Liver (tissue), 8 donors: ENCODE measurements at regions not wholly inside any gene's neighbourhood (a gene's known extent, or its start where the extent isn't known, plus 50 kb on each side); places are given as distances from the start of the nearest gene placed in this dataset.
"Not testable (repeated sequence)": the region's sequence is repeated elsewhere in the genome, so short reads cannot be mapped to it uniquely, and the experiment has no call there.

Source experiments
- DNase-seq: peaks from one replicate; pipeline ENCODE4 v3.0.0-alpha.2; 2017; ENCODE audit warnings: low spot score
- H3K27ac ChIP-seq, 2 donors: one replicate each; pipeline ENCODE4 v1.7.0; 2013; ENCODE audit warnings: inconsistent platforms in 2 of 2, low read length in 2 of 2, control low read depth in 1 of 2, low read depth in 1 of 2, mild to moderate bottlenecking in 1 of 2
- H3K27me3 ChIP-seq, 4 donors: one replicate each; pipeline versions ENCODE4 v1.6.1 to v1.7.0; 2013; ENCODE audit warnings: low read length in 3 of 4, inconsistent platforms in 1 of 4, mild to moderate bottlenecking in 1 of 4, moderate library complexity in 1 of 4; ENCODE audit not compliant: control insufficient read depth in 4 of 4, insufficient read depth in 4 of 4
- H3K36me3 ChIP-seq, 4 donors: one replicate each; pipeline versions ENCODE4 v1.6.1 to v1.7.0; 2013; ENCODE audit warnings: low read length in 3 of 4, mild to moderate bottlenecking in 3 of 4, low read depth in 1 of 4, moderate library complexity in 1 of 4; ENCODE audit not compliant: control insufficient read depth in 4 of 4, insufficient read depth in 3 of 4
- H3K4me1 ChIP-seq, 4 donors: one replicate each; pipeline versions ENCODE4 v1.6.1 to v1.7.0; 2013; ENCODE audit warnings: low read length in 3 of 4, mild to moderate bottlenecking in 3 of 4, moderate library complexity in 1 of 4; ENCODE audit not compliant: control insufficient read depth in 4 of 4, insufficient read depth in 4 of 4
- H3K4me3 ChIP-seq, 3 donors: one replicate each; pipeline versions ENCODE4 v1.6.1 to v1.7.0; 2013; ENCODE audit warnings: low read length in 3 of 3, control low read depth in 1 of 3, low read depth in 1 of 3, mild to moderate bottlenecking in 1 of 3
- H3K9ac ChIP-seq, 2 donors: one replicate each; pipeline ENCODE4 v1.7.0; 2013; ENCODE audit warnings: low read length in 2 of 2, mild to moderate bottlenecking in 2 of 2, moderate library complexity in 2 of 2, control low read depth in 1 of 2, low read depth in 1 of 2
- H3K9me3 ChIP-seq, 4 donors: one replicate each; pipeline versions ENCODE4 v1.6.1 to v1.7.0; 2013; ENCODE audit warnings: low read length in 3 of 4; ENCODE audit not compliant: control insufficient read depth in 4 of 4
- ATF3 ChIP-seq: IDR thresholded peaks from 2 replicates; pipeline ENCODE4 v1.6.1; 2016; ENCODE audit warnings: antibody characterized with exemption
- CTCF ChIP-seq: fragments of 150-350 bp; IDR thresholded peaks from 2 replicates; pipeline ENCODE4 v1.5.1; 2017; ENCODE audit warnings: improper control_type of control experiment, low read depth, low read length; ENCODE audit not compliant: missing input control
- HNF4G ChIP-seq: IDR thresholded peaks from 2 replicates; pipeline ENCODE4 v1.6.1; 2016; ENCODE audit warnings: antibody characterized with exemption
- NR2F2 ChIP-seq: IDR thresholded peaks from 2 replicates; pipeline ENCODE4 v1.6.1; 2016; ENCODE audit warnings: antibody characterized with exemption
- RAD21 ChIP-seq, 2 donors: IDR thresholded peaks; 2 replicates each; pipeline ENCODE4 v1.6.1; 2016; ENCODE audit warnings: antibody characterized with exemption in 2 of 2, mild to moderate bottlenecking in 2 of 2
- RXRA ChIP-seq, 2 donors: IDR thresholded peaks; 2 replicates each; pipeline ENCODE4 v1.6.1; 2017 to 2018; ENCODE audit warnings: antibody characterized with exemption in 2 of 2, mild to moderate bottlenecking in 1 of 2
- WGBS: extraction: QIAGEN DNeasy Blood & Tissue Kit; methylation state at CpG from one replicate; pipeline ENCODE4 v1.1.7; 2013; 5-methylcytosine and 5-hydroxymethylcytosine counted together
- donor health status: healthy.
- donor health status: healthy.
- donor health status: healthy.
- donor health status: healthy.
- donor health status: healthy.

DNA sequence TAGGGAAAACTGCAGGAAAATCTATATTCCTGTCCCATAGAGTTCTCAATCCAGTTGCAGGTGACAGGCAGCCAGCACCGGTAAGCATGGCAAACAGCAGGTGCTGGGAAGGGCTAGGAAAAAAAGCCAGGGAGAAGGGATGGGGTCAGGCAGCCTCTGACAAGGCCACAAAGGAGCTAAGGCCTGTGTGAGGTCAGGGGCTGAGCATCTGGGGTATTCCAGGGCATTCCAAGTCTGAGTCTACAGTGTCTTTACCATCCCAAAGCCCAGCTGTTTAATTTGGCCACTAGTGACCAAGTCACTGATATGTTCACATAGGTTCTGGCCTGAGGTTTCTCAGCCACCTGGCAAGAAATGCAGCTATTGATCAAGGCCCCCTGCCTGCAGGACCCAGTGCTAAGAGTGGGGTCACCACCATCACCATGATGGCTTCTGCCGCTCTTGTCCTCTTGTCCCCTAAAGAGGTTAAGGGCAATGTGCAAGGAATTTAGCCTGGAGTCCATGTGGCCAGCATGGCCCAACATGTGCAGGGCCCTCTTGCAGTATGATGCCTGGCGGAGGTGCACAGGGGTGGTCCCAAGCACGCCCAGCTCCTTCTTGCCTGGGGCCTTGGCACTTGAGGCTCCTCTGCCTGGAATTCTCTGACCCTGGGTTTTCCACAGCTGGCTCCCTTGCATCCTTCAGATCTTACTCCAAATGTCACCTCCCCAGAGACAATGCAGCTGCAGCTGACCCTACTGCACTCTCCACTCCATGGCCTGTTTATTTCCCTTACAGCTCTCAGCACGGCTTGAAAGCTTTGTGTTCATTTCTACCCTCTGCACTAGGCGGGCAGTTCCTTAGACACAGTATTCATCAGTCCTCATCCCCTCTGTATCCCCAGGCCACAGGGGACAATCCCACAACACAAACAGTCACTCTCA lies 213.1 kb downstream of the MSX2 start:
- no peak overlapping the region for H3K9ac ChIP-seq
- no peak overlapping the region for H3K4me3 ChIP-seq
- TF ChIP-seq CTCF = no peak
- no peak for TF ChIP-seq RAD21 (IDR thresholded peaks at IDR 0.05)
- H3K27me3 ChIP-seq = peaks cover 0 to 7% (median 0%) of the 10 kb centered on the region in 4 donors
- WGBS = 82% methylated on average over 6 of the region's 6 CpGs
- H3K9me3 ChIP-seq = peaks cover 0 to 4% (median 0%) of the 10 kb centered on the region in 4 donors
- no peaks in the 10 kb centered on the region for H3K4me1 ChIP-seq
- no peaks in the 10 kb centered on the region for H3K36me3 ChIP-seq
- no peak overlapping the region for H3K27ac ChIP-seq
- no peak for DNase-seq

- WGBS = 17% methylated on average over 9 of the region's 9 CpGs
- Histone ChIP-seq H3K4me1 (no peaks in the 10 kb centered on the region), H3K27me3 (peaks cover 0 to 7% (median 0%) of the 10 kb centered on the region in 4 donors), H3K4me3 (no peak overlapping the region), H3K27ac (no peak overlapping the region), H3K9me3 (peaks cover 0 to 4% (median 0%) of the 10 kb centered on the region in 4 donors), H3K36me3 (no peaks in the 10 kb centered on the region), H3K9ac (no peak overlapping the region)
- DNase-seq = peak; percentile 63
- TF ChIP-seq CTCF (peak; percentile 72), NR2F2 (no peak), RXRA (IDR thresholded peaks at IDR 0.05) (no peak), RAD21 (IDR thresholded peaks at IDR 0.05) (peak; percentile 76 to 85)
These were observed 211.6 kb downstream of the MSX2 start for GRCh38 chr5:174935854-174936474.

DNA sequence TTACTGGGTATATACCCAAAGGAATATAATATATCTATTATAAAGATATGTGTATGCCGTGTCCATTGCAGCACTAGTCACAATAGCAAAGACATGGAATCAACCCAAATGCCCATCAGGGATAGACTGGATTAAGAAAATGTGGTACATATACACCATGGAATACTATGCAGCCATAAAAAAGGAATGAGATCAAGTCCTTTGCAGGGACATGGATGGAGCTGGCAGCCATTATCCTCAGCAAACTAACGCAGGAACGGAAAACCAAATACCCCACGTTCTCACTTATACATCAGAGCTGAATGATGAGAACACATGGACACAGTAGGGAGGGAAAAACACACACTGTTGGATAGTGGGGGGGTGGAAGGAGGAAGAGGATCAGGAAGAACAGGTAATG lies 206.7 kb downstream of the MSX2 start:
- not testable (repeated sequence) for H3K9ac ChIP-seq, H3K4me1 ChIP-seq, H3K36me3 ChIP-seq, H3K4me3 ChIP-seq, H3K9me3 ChIP-seq, H3K27me3 ChIP-seq, H3K27ac ChIP-seq, DNase-seq
- WGBS = 91% methylated on average over 4 of the region's 4 CpGs

DNA sequence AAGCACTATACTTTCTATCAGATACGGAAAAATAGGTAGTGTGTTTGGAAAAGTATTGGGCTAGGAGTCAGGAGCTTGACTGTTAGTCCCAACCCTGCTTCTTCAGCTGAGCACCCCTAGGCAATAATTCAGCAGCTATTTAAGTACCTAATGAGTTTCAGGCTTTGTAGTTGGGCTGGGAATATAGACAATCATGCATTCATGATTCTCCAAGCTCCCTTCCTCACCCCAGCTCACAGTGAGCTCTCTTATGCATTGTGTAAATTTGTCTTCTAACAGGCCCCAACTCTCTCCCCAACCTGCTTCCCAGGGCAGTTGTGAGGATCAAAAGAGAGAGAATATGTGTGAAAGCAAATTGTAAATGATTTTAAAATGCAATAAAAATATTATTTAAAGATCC lies 201.2 kb downstream of the MSX2 start:
- TF ChIP-seq ATF3 (no peak), HNF4G (no peak)
- no peak overlapping the region for H3K9ac ChIP-seq
- no peak for DNase-seq
- no peak overlapping the region for H3K4me3 ChIP-seq
- no peaks in the 10 kb centered on the region for H3K4me1 ChIP-seq
- H3K36me3 ChIP-seq = no peaks in the 10 kb centered on the region
- WGBS = 95% methylated on average over 1 of the region's 1 CpG
- no peaks in the 10 kb centered on the region for H3K27me3 ChIP-seq
- H3K9me3 ChIP-seq = no peaks in the 10 kb centered on the region
- no peak overlapping the region for H3K27ac ChIP-seq
